ENCODE measurements at regions not wholly inside any gene's neighbourhood (a gene's known extent, or its start where the extent isn't known, plus 50 kb on each side); places are given as distances from the start of the nearest gene placed in this dataset.
"Not testable (repeated sequence)": the region's sequence is repeated elsewhere in the genome, so short reads cannot be mapped to it uniquely, and the experiment has no call there.

DNA sequence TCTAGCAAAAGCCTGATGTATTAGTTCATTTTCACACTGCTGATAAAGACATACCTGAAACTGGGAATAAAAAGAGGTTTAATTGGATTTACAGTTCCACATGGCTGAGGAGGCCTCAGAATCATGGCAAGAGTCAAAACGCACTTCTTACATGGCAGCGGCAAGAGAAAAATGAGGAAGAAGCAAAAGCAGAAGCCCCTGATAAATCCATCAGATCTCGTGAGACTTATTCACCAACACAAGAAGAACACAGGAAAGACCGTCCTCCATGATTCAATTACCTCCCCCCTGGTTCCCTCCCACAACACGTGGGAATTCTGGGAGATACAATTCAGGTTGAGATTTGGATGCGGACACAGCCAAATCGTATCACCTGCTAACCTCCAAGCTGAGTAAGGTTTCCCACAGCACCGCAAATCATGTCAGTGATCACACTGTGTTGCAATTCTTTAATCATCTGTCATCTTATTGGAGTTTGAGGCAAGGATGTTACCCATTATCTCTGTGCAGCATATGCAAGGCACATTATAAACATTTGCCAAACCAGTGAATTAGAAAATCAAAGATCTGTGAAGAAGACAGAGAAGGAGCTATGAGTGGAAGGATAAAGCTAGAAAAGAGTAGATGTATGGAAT, 128.5 kb downstream of the ZNF281 start:
- DNase-seq (ENCODE audit: low read depth): no peak

GRCh38 chr1:200279810-200280411, 129.9 kb downstream of the ZNF281 start:
- no peak for DNase-seq (ENCODE audit: low read depth)

DNA sequence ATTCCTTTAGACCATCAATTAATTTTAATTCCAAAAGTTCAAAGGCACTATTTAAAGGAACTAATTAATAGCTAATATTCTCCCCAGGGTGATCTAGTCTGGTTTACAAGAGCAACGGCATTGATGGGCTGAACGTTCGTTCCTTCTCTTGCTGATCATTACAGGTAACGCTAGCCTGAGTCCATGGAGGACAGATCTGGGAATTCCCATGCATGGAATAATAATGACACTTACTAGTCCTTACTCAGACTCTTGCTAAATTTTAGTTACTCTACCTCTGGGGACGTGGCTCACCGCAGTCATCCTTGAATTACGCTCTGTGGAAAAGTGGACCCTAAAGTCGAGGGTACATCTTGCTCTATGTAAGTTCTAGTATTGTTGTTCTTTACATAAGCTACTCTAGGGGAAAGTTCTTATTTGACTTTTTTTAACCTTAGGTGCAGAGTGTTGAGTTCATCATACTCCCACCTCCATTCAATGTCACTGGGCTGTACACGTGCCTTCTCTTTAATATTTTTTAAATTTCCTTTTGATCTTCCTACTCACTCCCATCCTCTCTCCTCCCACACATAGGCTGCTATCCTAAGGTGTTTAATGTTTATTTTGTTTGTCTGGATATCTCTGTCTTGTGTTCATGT, 133.9 kb downstream of the ZNF281 start:
- DNase-seq (ENCODE audit: low read depth): no peak

DNA sequence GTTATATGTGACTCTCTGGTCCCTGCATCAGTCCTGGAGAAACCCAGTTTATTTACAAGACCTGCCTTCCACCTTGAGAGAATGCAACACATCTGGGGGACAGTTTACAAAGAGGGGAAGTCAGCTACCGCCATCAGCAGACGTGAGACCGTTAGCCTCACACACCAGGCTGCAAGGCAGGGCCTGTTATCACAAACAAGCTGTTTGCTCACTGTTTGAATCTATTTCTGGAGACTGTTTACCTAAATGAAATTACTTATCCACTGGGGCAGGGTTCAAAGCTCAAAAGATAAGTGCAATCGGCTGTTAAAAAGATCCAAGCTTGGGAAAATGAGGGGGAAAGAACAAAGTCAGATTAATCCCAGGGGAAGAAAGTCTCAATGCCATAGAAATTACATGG, 134.4 kb downstream of the ZNF281 start:
- DNase-seq (ENCODE audit: low read depth): no peak

- no peak for DNase-seq (ENCODE audit: low read depth)
Observed at GRCh38 chr1:200274116-200274515, 135.7 kb downstream of the ZNF281 start.

GRCh38 chr1:200272481-200273068, 137.3 kb downstream of the ZNF281 start:
- no peak for DNase-seq (ENCODE audit: low read depth)

- DNase-seq (ENCODE audit: low read depth): no peak
Observed at GRCh38 chr1:200269256-200269655, 140.6 kb downstream of the ZNF281 start.

GRCh38 chr1:200267937-200268336, 141.9 kb downstream of the ZNF281 start:
- no peak for DNase-seq (ENCODE audit: low read depth)

GRCh38 chr1:200267458-200267857, 142.4 kb downstream of the ZNF281 start:
- no peak for DNase-seq (ENCODE audit: low read depth)

DNA sequence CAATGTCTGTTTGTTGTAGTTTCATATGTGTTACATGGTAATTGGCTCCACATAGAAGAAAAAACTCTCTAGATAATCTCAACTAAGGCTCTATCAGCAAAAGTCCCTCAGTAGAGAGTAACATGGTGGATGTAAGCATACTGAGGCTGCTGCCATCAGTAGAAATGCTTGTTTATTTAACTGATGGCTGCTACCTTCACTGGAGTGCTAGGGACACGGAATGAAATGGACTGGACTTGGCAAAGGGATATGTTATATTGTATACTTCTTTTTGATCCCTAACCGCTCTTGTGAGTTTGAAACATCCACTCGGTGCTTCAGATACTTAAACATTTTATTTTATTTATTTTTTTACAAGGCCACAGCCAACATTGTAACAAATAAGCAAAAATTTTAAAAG, 143.0 kb downstream of the ZNF281 start:
- no peak for DNase-seq (ENCODE audit: low read depth)

DNA sequence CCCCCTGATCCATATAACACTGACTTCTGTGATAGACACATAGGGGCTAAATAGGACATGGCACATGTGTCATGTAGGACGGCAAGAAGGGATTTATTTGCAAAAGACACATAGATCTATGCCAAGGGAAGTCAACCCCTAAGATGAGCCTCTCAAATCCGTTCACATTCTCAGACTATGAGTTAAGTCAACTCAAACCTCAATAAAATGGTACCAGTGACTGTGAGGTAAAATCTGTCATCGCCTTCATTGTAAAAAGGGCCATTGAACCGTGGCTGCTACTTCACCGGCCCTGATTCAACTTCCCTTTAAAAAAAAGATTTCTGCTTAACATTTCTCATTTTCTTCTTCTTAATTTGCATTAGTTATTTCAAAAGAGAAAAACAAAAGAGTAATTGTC, 144.0 kb downstream of the ZNF281 start:
- DNase-seq (ENCODE audit: low read depth): no peak

GRCh38 chr1:200265104-200265503, 144.7 kb downstream of the ZNF281 start:
- no peak for DNase-seq (ENCODE audit: low read depth)

- DNase-seq (ENCODE audit: low read depth): no peak
Observed at GRCh38 chr1:200263203-200263602, 146.6 kb downstream of the ZNF281 start.

GRCh38 chr1:200262326-200262965, 147.4 kb downstream of the ZNF281 start:
- no peak for DNase-seq (ENCODE audit: low read depth)

DNA sequence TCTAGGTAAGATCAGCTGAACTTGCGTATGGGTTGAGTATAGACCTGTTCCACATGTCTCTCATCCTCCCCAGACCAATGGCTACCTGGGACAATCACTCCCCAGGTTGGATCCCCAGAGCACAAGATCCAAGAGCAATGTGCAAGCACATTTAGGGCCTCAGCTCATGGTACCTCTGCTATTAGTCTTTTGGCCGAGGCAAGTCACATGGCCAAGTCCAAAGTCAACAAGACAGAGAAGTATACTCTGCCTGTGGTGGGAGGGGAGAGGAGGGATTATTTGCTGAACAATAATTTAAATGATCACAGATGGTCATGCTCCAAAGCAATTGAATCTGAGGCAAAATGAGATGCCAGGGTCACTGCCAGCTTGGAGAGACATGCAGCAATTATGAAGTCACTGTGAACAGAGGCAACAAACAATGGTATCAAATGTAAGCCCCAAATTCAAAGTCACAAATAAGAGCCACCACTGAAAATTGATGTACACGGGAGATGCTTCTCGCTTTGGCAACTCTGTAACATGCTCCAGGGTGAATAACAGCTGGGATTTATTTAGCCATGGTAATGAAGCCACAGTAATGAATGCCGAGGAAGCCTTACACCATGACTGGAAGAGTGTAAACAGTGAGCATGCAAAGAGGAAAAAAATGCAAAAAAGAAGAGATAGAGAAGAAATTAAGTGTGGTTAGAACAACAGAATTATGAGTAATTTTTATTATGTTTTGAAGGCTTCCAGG, 149.1 kb downstream of the ZNF281 start:
- no peak for DNase-seq (ENCODE audit: low read depth)

DNA sequence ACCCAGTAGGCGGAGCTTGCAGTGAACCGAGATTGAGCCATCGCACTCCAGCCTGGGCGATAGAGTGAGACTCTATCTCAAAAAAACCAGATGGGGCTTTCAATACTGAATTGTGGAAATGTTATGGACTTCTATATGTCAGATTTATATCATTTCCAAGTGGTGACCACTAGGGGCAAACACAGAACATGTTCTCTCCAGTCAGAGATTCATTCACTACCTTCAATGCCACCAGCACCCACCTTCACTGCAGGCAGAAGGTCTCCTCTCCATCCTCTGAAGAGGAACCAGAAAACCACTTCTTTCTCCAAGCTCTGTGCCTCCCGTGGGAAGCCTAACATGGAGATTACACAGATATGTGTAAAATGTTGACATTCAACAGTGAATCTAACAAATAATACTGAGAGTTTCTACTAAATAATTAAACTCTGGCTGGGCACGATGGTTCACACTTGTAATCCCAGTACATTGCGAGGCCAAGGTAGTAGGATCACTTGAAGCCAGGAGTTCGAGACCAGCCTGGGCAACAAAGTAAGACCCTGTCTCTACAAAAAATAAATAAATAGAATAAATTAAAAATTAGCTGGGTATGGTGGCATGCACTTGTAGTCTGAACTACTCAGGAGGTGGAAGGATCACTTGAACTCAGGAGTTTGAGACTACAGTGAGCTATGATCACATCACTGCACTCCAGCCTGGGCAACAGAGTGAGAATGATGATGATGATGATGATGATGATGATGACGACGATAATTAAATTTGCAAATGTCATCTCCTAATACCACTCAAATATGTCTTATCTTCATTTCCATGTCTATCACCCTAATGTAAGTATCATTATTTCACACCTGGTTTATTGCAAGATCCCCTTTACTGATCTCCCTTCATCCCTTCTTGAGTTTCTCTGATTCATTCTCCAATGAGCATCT, 151.1 kb downstream of the ZNF281 start:
- DNase-seq (ENCODE audit: low read depth): no peak

GRCh38 chr1:200257235-200257634, 152.6 kb downstream of the ZNF281 start:
- DNase-seq (ENCODE audit: low read depth): no peak

- DNase-seq (ENCODE audit: low read depth): not testable (repeated sequence)
Observed at GRCh38 chr1:200254602-200255001, 155.2 kb downstream of the ZNF281 start.

DNA sequence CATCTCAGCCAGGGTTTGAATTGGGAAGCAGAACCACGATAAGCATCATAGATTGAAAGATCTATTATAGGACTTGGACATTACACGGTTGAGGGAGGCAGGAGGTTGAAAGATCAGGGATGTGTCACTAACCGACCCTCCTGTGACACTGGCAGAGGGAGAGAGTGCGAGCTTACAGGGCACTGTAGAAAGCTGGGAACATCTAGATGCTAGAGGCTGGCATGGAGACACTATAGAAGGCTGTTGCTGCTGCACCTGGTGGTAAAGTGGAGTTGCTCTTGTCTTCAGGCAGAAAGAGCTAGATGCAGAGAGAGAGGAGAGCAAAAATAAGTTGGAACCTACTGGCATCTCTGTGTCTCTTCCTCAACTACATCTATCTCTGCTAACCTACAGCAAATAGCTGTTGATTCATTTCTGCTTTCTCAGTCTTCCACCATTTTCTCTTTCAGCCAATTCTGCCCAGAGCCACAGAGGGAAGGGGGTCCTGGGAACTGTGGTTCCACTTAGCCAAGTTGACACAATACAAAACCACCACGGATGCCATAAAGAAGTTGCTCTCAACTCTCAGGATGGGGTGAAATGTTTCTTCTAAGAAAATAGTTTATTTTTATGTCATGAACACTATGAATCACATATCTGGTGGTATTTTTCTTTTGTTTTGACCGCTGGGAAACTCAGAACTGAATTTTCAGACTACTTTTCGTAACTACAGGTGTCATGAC, 155.9 kb downstream of the ZNF281 start:
- DNase-seq (ENCODE audit: low read depth): no peak

GRCh38 chr1:200252531-200252930, 157.3 kb downstream of the ZNF281 start:
- no peak for DNase-seq (ENCODE audit: low read depth)
